LNCAP (cell line): ENCODE measurements at regions not wholly inside any gene's neighbourhood (a gene's known extent, or its start where the extent isn't known, plus 50 kb on each side); places are given as distances from the start of the nearest gene placed in this dataset.

Experiments used
- CTCF ChIP-seq: fragments of 450-650 bp; IDR thresholded peaks from 2 replicates; pipeline ENCODE4 v1.5.1; 2017; ENCODE audit warnings: mild to moderate bottlenecking

- TF ChIP-seq CTCF = no peak
Measured at GRCh38 chr10:78623578-78624215, 445.1 kb upstream of the ZMIZ1 start.

- no peak for TF ChIP-seq CTCF
Measured at GRCh38 chr10:78624791-78625190, 444.0 kb upstream of the ZMIZ1 start.

- TF ChIP-seq CTCF = no peak
Measured at GRCh38 chr10:78626471-78626870, 442.3 kb upstream of the ZMIZ1 start.

- no peak for TF ChIP-seq CTCF
Measured at GRCh38 chr10:78627254-78627795, 441.4 kb upstream of the ZMIZ1 start.

- TF ChIP-seq CTCF = no peak
Measured at GRCh38 chr10:78628976-78629375, 439.8 kb upstream of the ZMIZ1 start.

- TF ChIP-seq CTCF = no peak
Measured at GRCh38 chr10:78629773-78630172, 439.0 kb upstream of the ZMIZ1 start.

- TF ChIP-seq CTCF = no peak
Measured at GRCh38 chr10:78630944-78631838, 437.6 kb upstream of the ZMIZ1 start.
